ENCODE measurements at regions not wholly inside any gene's neighbourhood (a gene's known extent, or its start where the extent isn't known, plus 50 kb on each side); places are given as distances from the start of the nearest gene placed in this dataset.

GRCh38 chr4:33062155-33062806 is 2342.1 kb downstream of the PCDH7 start:
- FAIRE-seq = no peak
- no peak for DNase-seq (ENCODE audit: insufficient read length)
- no peak for TF ChIP-seq POLR2A (IDR thresholded peaks at IDR 0.05; ENCODE audit: low read depth, low read length)
- no peak for TF ChIP-seq TAF1 (IDR thresholded peaks at IDR 0.05; ENCODE audit: borderline replicate concordance, low read depth, low read length)
- no peak for TF ChIP-seq POLR2AphosphoS5 (IDR thresholded peaks at IDR 0.05; ENCODE audit: low read depth, low read length)

GRCh38 chr4:33063241-33063640 is 2343.1 kb downstream of the PCDH7 start:
- no peak for DNase-seq (ENCODE audit: insufficient read length)
- no peak for FAIRE-seq
- TF ChIP-seq POLR2AphosphoS5 (IDR thresholded peaks at IDR 0.05; ENCODE audit: low read depth, low read length) (no peak), POLR2A (IDR thresholded peaks at IDR 0.05; ENCODE audit: low read depth, low read length) (no peak), TAF1 (IDR thresholded peaks at IDR 0.05; ENCODE audit: borderline replicate concordance, low read depth, low read length) (no peak)

- DNase-seq (ENCODE audit: insufficient read length) (no peak), FAIRE-seq (no peak)
- no peak for TF ChIP-seq POLR2AphosphoS5 (IDR thresholded peaks at IDR 0.05; ENCODE audit: low read depth, low read length)
- no peak for TF ChIP-seq POLR2A (IDR thresholded peaks at IDR 0.05; ENCODE audit: low read depth, low read length)
- no peak for TF ChIP-seq TAF1 (IDR thresholded peaks at IDR 0.05; ENCODE audit: borderline replicate concordance, low read depth, low read length)
Measured at GRCh38 chr4:33064238-33064637, 2344.1 kb downstream of the PCDH7 start.

GRCh38 chr4:33065749-33066148 is 2345.6 kb downstream of the PCDH7 start:
- FAIRE-seq (no peak), DNase-seq (ENCODE audit: insufficient read length) (no peak)
- TF ChIP-seq POLR2AphosphoS5 (IDR thresholded peaks at IDR 0.05; ENCODE audit: low read depth, low read length) (no peak), POLR2A (IDR thresholded peaks at IDR 0.05; ENCODE audit: low read depth, low read length) (no peak), TAF1 (IDR thresholded peaks at IDR 0.05; ENCODE audit: borderline replicate concordance, low read depth, low read length) (no peak)

GRCh38 chr4:33067221-33067620 is 2347.1 kb downstream of the PCDH7 start:
- no peak for TF ChIP-seq POLR2A (IDR thresholded peaks at IDR 0.05; ENCODE audit: low read depth, low read length)
- no peak for TF ChIP-seq POLR2AphosphoS5 (IDR thresholded peaks at IDR 0.05; ENCODE audit: low read depth, low read length)
- TF ChIP-seq TAF1 (IDR thresholded peaks at IDR 0.05; ENCODE audit: borderline replicate concordance, low read depth, low read length) = no peak
- FAIRE-seq (no peak), DNase-seq (ENCODE audit: insufficient read length) (no peak)

GRCh38 chr4:33068539-33068938 is 2348.4 kb downstream of the PCDH7 start:
- no peak for DNase-seq (ENCODE audit: insufficient read length)
- no peak for FAIRE-seq
- TF ChIP-seq TAF1 (IDR thresholded peaks at IDR 0.05; ENCODE audit: borderline replicate concordance, low read depth, low read length) = no peak
- TF ChIP-seq POLR2A (IDR thresholded peaks at IDR 0.05; ENCODE audit: low read depth, low read length) = no peak
- TF ChIP-seq POLR2AphosphoS5 (IDR thresholded peaks at IDR 0.05; ENCODE audit: low read depth, low read length) = no peak

- TF ChIP-seq POLR2AphosphoS5 (IDR thresholded peaks at IDR 0.05; ENCODE audit: low read depth, low read length) (no peak), POLR2A (IDR thresholded peaks at IDR 0.05; ENCODE audit: low read depth, low read length) (no peak), TAF1 (IDR thresholded peaks at IDR 0.05; ENCODE audit: borderline replicate concordance, low read depth, low read length) (no peak)
- DNase-seq (ENCODE audit: insufficient read length) (no peak), FAIRE-seq (no peak)
Measured at GRCh38 chr4:33071535-33071934, 2351.4 kb downstream of the PCDH7 start.

- TF ChIP-seq TAF1 (IDR thresholded peaks at IDR 0.05; ENCODE audit: borderline replicate concordance, low read depth, low read length) (no peak), POLR2A (IDR thresholded peaks at IDR 0.05; ENCODE audit: low read depth, low read length) (no peak), POLR2AphosphoS5 (IDR thresholded peaks at IDR 0.05; ENCODE audit: low read depth, low read length) (no peak)
- DNase-seq (ENCODE audit: insufficient read length) = no peak
- FAIRE-seq = no peak
Measured at GRCh38 chr4:33072298-33073089, 2352.3 kb downstream of the PCDH7 start.

GRCh38 chr4:33073811-33074210 is 2353.6 kb downstream of the PCDH7 start:
- TF ChIP-seq TAF1 (IDR thresholded peaks at IDR 0.05; ENCODE audit: borderline replicate concordance, low read depth, low read length) (no peak), POLR2A (IDR thresholded peaks at IDR 0.05; ENCODE audit: low read depth, low read length) (no peak), POLR2AphosphoS5 (IDR thresholded peaks at IDR 0.05; ENCODE audit: low read depth, low read length) (no peak)
- DNase-seq (ENCODE audit: insufficient read length) = no peak
- no peak for FAIRE-seq

- DNase-seq (ENCODE audit: insufficient read length) (no peak), FAIRE-seq (no peak)
- TF ChIP-seq POLR2A (IDR thresholded peaks at IDR 0.05; ENCODE audit: low read depth, low read length) = no peak
- no peak for TF ChIP-seq TAF1 (IDR thresholded peaks at IDR 0.05; ENCODE audit: borderline replicate concordance, low read depth, low read length)
- TF ChIP-seq POLR2AphosphoS5 (IDR thresholded peaks at IDR 0.05; ENCODE audit: low read depth, low read length) = no peak
Measured at GRCh38 chr4:33078145-33078544, 2358.0 kb downstream of the PCDH7 start.

- no peak for FAIRE-seq
- no peak for DNase-seq (ENCODE audit: insufficient read length)
- no peak for TF ChIP-seq POLR2A (IDR thresholded peaks at IDR 0.05; ENCODE audit: low read depth, low read length)
- TF ChIP-seq POLR2AphosphoS5 (IDR thresholded peaks at IDR 0.05; ENCODE audit: low read depth, low read length) = no peak
- no peak for TF ChIP-seq TAF1 (IDR thresholded peaks at IDR 0.05; ENCODE audit: borderline replicate concordance, low read depth, low read length)
Measured at GRCh38 chr4:33080275-33080674, 2360.1 kb downstream of the PCDH7 start.

- TF ChIP-seq POLR2A (IDR thresholded peaks at IDR 0.05; ENCODE audit: low read depth, low read length) (no peak), POLR2AphosphoS5 (IDR thresholded peaks at IDR 0.05; ENCODE audit: low read depth, low read length) (no peak), TAF1 (IDR thresholded peaks at IDR 0.05; ENCODE audit: borderline replicate concordance, low read depth, low read length) (no peak)
- FAIRE-seq = no peak
- no peak for DNase-seq (ENCODE audit: insufficient read length)
Measured at GRCh38 chr4:33085709-33086108, 2365.5 kb downstream of the PCDH7 start.
